ENCODE measurements at regions not wholly inside any gene's neighbourhood (a gene's known extent, or its start where the extent isn't known, plus 50 kb on each side); places are given as distances from the start of the nearest gene placed in this dataset.

DNA sequence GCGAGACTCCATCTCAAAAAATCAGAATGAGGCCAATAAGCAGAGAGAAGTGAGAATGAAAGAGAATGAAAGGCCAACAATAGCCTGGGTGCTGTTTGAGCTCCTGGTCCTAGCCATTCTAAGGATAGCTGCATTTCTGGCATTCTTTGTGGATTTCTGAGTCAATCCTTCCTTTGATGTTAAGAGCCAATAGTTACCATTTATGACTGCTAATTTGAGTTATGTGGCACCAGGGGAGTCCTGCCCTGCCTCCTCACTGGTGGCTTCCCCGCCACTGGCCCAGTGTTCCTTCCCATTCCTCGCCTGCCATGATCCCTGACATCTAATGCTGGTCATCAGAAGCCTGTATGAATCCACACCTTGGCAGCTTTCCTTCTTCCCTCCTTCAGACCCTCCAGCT, 991.2 kb downstream of the UQCRFS1 start:
- Histone ChIP-seq H3K4me3 (no peak overlapping the region), H3K9me3 (no peaks in the 10 kb centered on the region), H3K4me1 (no peaks in the 10 kb centered on the region), H3K27ac (no peak overlapping the region), H3K27me3 (no peaks in the 10 kb centered on the region), H3K36me3 (no peaks in the 10 kb centered on the region)
- TF ChIP-seq POLR2A (IDR thresholded peaks at IDR 0.05) (no peak), POLR2AphosphoS5 (IDR thresholded peaks at IDR 0.05) (no peak)
- TF ChIP-seq, protein P1, sequence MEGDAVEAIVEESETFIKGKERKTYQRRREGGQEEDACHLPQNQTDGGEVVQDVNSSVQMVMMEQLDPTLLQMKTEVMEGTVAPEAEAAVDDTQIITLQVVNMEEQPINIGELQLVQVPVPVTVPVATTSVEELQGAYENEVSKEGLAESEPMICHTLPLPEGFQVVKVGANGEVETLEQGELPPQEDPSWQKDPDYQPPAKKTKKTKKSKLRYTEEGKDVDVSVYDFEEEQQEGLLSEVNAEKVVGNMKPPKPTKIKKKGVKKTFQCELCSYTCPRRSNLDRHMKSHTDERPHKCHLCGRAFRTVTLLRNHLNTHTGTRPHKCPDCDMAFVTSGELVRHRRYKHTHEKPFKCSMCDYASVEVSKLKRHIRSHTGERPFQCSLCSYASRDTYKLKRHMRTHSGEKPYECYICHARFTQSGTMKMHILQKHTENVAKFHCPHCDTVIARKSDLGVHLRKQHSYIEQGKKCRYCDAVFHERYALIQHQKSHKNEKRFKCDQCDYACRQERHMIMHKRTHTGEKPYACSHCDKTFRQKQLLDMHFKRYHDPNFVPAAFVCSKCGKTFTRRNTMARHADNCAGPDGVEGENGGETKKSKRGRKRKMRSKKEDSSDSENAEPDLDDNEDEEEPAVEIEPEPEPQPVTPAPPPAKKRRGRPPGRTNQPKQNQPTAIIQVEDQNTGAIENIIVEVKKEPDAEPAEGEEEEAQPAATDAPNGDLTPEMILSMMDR (IDR thresholded peaks at IDR 0.05), result no peak
- no peak for DNase-seq (ENCODE audit: low spot score in 2 of 2)
- intact Hi-C loops (cut with DNase I; ENCODE audit: low total_unique reads), result no loop called here

DNA sequence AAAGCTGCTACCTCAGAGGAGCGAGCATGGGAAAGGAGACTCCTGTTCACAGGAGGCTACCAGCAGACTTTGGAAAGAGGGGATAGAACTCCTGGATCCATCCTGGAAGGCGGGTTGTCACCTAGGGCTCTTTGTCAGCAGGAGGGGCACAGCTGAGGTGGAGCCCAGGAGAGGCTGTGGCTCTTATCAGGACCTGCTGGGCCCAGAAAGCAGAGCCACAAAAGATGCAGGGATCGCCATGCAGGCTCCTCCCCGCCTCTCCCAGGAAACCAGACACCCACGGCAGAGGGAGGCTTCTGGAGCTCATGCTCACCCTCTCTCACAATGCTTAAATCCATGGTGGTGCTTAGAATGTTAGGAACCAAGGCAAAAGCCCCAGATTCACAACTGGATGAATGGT, 994.2 kb downstream of the UQCRFS1 start:
- Histone ChIP-seq H3K27ac (no peak overlapping the region), H3K27me3 (no peaks in the 10 kb centered on the region), H3K9me3 (no peaks in the 10 kb centered on the region), H3K36me3 (no peaks in the 10 kb centered on the region), H3K4me1 (no peaks in the 10 kb centered on the region), H3K4me3 (no peak overlapping the region)
- DNase-seq (ENCODE audit: low spot score in 2 of 2), result no peak
- intact Hi-C loops (cut with DNase I; ENCODE audit: low total_unique reads), result no loop called here
- no peak for TF ChIP-seq POLR2A (IDR thresholded peaks at IDR 0.05)
- TF ChIP-seq, protein P1 (IDR thresholded peaks at IDR 0.05), result no peak
- TF ChIP-seq POLR2AphosphoS5 (IDR thresholded peaks at IDR 0.05), result no peak

DNA sequence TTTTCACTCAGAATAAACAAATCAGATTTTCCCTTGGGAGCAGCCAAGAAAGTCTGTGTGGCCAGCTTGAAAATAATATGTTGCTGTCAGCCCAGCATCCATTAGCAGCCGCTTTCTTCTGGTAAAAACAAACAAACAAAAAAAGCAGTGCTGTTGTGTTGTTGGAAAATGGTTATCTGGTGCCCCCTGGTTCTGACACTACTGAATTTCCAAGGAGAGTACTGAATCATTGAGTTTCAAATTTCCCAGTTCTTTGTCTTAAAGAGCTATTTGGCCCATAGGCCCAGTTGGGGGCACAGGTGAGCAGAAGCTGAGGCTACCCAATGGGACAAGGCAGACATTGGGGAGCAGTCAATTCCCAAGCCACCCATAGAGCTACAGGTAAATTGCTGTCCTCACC, 995.9 kb downstream of the UQCRFS1 start:
- intact Hi-C loops (cut with DNase I; ENCODE audit: low total_unique reads), result no loop called here

DNA sequence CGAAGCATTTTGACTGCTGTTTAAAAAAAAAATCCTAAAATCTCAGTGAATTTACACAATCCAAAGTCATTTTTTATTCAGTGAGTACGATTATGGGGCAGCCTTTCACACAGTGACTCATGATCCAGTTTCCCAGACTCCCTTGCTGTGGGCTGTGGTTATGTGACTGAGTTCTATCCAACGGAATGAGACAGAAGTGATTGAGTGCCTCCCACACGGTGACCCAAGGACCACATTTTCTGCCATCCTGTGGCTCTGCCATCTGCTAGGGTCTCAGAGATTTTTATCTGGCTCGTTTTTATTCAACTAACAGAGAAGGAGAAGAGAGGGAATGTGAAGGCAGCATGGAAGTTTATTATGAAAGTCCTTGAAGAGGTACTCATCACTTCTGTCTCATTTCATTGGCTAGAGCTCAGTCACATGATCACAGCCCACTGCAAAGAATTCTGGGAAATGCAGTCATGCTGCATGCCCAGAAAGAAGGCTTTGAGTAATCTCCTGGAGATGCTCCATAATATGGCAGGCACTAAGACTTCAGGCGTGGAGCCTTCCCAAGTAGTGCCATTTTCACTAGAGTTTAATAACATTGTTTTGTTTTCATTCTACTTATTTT, 999.4 kb downstream of the UQCRFS1 start:
- TF ChIP-seq, protein P1 (IDR thresholded peaks at IDR 0.05), result no peak
- TF ChIP-seq POLR2A (IDR thresholded peaks at IDR 0.05) (no peak), POLR2AphosphoS5 (IDR thresholded peaks at IDR 0.05) (no peak)
- no peaks in the 10 kb centered on the region for H3K36me3 ChIP-seq
- intact Hi-C loops (cut with DNase I; ENCODE audit: low total_unique reads), result no loop called here
- no peak for DNase-seq (ENCODE audit: low spot score in 2 of 2)
- no peaks in the 10 kb centered on the region for H3K4me1 ChIP-seq
- no peaks in the 10 kb centered on the region for H3K27me3 ChIP-seq
- H3K4me3 ChIP-seq, result no peak overlapping the region
- no peaks in the 10 kb centered on the region for H3K9me3 ChIP-seq
- no peak overlapping the region for H3K27ac ChIP-seq

More for the DNA sequence above, 995.9 kb downstream of the UQCRFS1 start:
- no peaks in the 10 kb centered on the region for H3K4me1 ChIP-seq
- H3K4me3 ChIP-seq, result no peak overlapping the region
- no peaks in the 10 kb centered on the region for H3K9me3 ChIP-seq
- H3K27ac ChIP-seq, result no peak overlapping the region
- no peaks in the 10 kb centered on the region for H3K27me3 ChIP-seq
- TF ChIP-seq POLR2A (IDR thresholded peaks at IDR 0.05), result no peak
- TF ChIP-seq, protein P1 (IDR thresholded peaks at IDR 0.05), result no peak
- no peak for TF ChIP-seq POLR2AphosphoS5 (IDR thresholded peaks at IDR 0.05)
- no peak for DNase-seq (ENCODE audit: low spot score in 2 of 2)
- no peaks in the 10 kb centered on the region for H3K36me3 ChIP-seq

DNA sequence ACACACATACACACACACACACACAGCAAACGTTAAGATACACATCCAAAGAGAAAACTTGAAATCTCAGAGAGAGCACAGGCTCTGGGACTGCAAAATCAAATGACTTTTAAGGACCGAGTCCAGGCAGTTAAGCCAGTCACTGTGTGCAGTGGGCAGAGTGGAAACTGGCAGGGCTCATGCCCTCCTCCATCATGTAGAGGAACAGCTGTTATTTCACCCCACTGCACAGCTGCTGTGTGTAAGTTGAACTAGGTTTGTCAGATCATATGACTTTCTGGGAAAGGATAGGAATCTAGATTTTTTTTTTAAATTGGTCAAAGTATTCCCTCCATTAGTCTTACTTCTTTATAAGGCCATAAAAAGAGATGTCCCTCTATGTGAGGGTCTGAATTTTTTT, 1002.1 kb downstream of the UQCRFS1 start:
- TF ChIP-seq POLR2AphosphoS5 (IDR thresholded peaks at IDR 0.05), result no peak
- TF ChIP-seq POLR2A (IDR thresholded peaks at IDR 0.05), result no peak
- TF ChIP-seq, protein P1 (IDR thresholded peaks at IDR 0.05), result no peak
- DNase-seq (ENCODE audit: low spot score in 2 of 2), result no peak
- Histone ChIP-seq H3K36me3 (no peaks in the 10 kb centered on the region), H3K9me3 (no peaks in the 10 kb centered on the region), H3K27ac (no peak overlapping the region), H3K4me1 (no peaks in the 10 kb centered on the region), H3K4me3 (no peak overlapping the region), H3K27me3 (no peaks in the 10 kb centered on the region)
- intact Hi-C loops (cut with DNase I; ENCODE audit: low total_unique reads), result no loop called here
